ENCODE measurements at regions not wholly inside any gene's neighbourhood (a gene's known extent, or its start where the extent isn't known, plus 50 kb on each side); places are given as distances from the start of the nearest gene placed in this dataset.
A peak's percentile ranks its signal among the peaks of the same experiment; 100 is the strongest.

- TF ChIP-seq MAX (IDR thresholded peaks at IDR 0.05) (no peak), RAD21 (IDR thresholded peaks at IDR 0.05) (no peak), HNF4G (IDR thresholded peaks at IDR 0.05) (no peak), JUND (IDR thresholded peaks at IDR 0.05) (no peak), REST (IDR thresholded peaks at IDR 0.05) (no peak), EGR1 (IDR thresholded peaks at IDR 0.05; ENCODE audit: low read depth in 2 of 2) (no peak), FOXA1 (IDR thresholded peaks at IDR 0.05) (no peak), FOXA2 (IDR thresholded peaks at IDR 0.05) (no peak), SP1 (IDR thresholded peaks at IDR 0.05) (no peak), HNF4A (conservative IDR thresholded peaks at IDR 0.05) (no peak), RXRA (IDR thresholded peaks at IDR 0.05) (no peak), ATF3 (IDR thresholded peaks at IDR 0.05) (no peak), NR2F2 (IDR thresholded peaks at IDR 0.05) (no peak)
- no peak overlapping the region for H3K9ac ChIP-seq (ENCODE audit: low read depth in 1 of 2, low read length in 2 of 2)
- H3K36me3 ChIP-seq (ENCODE audit: control insufficient read depth in 4 of 4, insufficient read depth in 3 of 4, low read depth in 1 of 4, low read length in 3 of 4): no peaks in the 10 kb centered on the region
- no peaks in the 10 kb centered on the region for H3K9me3 ChIP-seq (ENCODE audit: control insufficient read depth in 4 of 4, low read length in 3 of 4)
- DNase-seq (ENCODE audit: low spot score): no peak
- WGBS: 91% methylated on average over 3 of the region's 3 CpGs
- peaks cover 0 to 5% (median 0%) of the 10 kb centered on the region in 4 donors for H3K27me3 ChIP-seq (ENCODE audit: control insufficient read depth in 4 of 4, insufficient read depth in 4 of 4, low read length in 3 of 4)
- H3K27ac ChIP-seq (ENCODE audit: low read depth in 1 of 2, low read length in 2 of 2): no peak overlapping the region
- H3K4me1 ChIP-seq (ENCODE audit: control insufficient read depth in 4 of 4, insufficient read depth in 4 of 4, low read length in 3 of 4): no peaks in the 10 kb centered on the region
- no peak overlapping the region for H3K4me3 ChIP-seq (ENCODE audit: low read depth in 1 of 3, low read length in 3 of 3)
Observed at GRCh38 chr2:67839242-67839641, 223.6 kb downstream of the C1D start.

GRCh38 chr2:67839668-67840067 lies 223.1 kb downstream of the C1D start:
- Histone ChIP-seq H3K36me3 (ENCODE audit: control insufficient read depth in 4 of 4, insufficient read depth in 3 of 4, low read depth in 1 of 4, low read length in 3 of 4) (no peaks in the 10 kb centered on the region), H3K27ac (ENCODE audit: low read depth in 1 of 2, low read length in 2 of 2) (no peak overlapping the region), H3K9me3 (ENCODE audit: control insufficient read depth in 4 of 4, low read length in 3 of 4) (no peaks in the 10 kb centered on the region), H3K27me3 (ENCODE audit: control insufficient read depth in 4 of 4, insufficient read depth in 4 of 4, low read length in 3 of 4) (peaks cover 0 to 7% (median 0%) of the 10 kb centered on the region in 4 donors), H3K4me3 (ENCODE audit: low read depth in 1 of 3, low read length in 3 of 3) (no peak overlapping the region), H3K9ac (ENCODE audit: low read depth in 1 of 2, low read length in 2 of 2) (no peak overlapping the region), H3K4me1 (ENCODE audit: control insufficient read depth in 4 of 4, insufficient read depth in 4 of 4, low read length in 3 of 4) (no peaks in the 10 kb centered on the region)
- no peak for DNase-seq (ENCODE audit: low spot score)
- WGBS: 74% methylated on average over 3 of the region's 3 CpGs
- TF ChIP-seq RXRA (IDR thresholded peaks at IDR 0.05) (peak; percentile 7 to 13), HNF4G (IDR thresholded peaks at IDR 0.05) (no peak), CTCF (IDR thresholded peaks at IDR 0.05; ENCODE audit: low read depth, low read length, missing input control) (no peak), TAF1 (conservative IDR thresholded peaks at IDR 0.05) (no peak), REST (IDR thresholded peaks at IDR 0.05) (no peak), ATF3 (IDR thresholded peaks at IDR 0.05) (no peak), JUND (IDR thresholded peaks at IDR 0.05) (no peak)
